Esophagus squamous epithelium (tissue), 5 donors: ENCODE measurements at regions not wholly inside any gene's neighbourhood (a gene's known extent, or its start where the extent isn't known, plus 50 kb on each side); places are given as distances from the start of the nearest gene placed in this dataset.

ENCODE experiments used
- DNase-seq: peaks from one replicate; lab custom pipeline; 2025; lab: John Stamatoyannopoulos, UW
- H3K27ac ChIP-seq, 4 donors: fragments of 200-600 bp; sonication (generic); one replicate each; pipeline ENCODE4 v1.5.1; 2016 to 2019; ENCODE audit warnings: mild to moderate bottlenecking in 1 of 4
- H3K27me3 ChIP-seq, 4 donors: fragments of 200-600 bp; sonication (generic); 1 replicate in 3 of 4; 2 replicates in 1 of 4; pipeline versions ENCODE4 v1.5.1 to v1.6.0; 2017 to 2021; ENCODE audit warnings: antibody characterized with exemption in 1 of 4
- H3K36me3 ChIP-seq, 3 donors: fragments of 200-600 bp; sonication (generic); one replicate each; pipeline ENCODE4 v1.5.1; 2016 to 2019
- H3K4me1 ChIP-seq, 3 donors: fragments of 200-600 bp; sonication (generic); one replicate each; pipeline ENCODE4 v1.5.1; 2017 to 2019
- H3K4me3 ChIP-seq, 4 donors: fragments of 200-600 bp; sonication (generic); 1 replicate in 3 of 4; 2 replicates in 1 of 4; pipeline ENCODE4 v1.5.1; 2016 to 2019; ENCODE audit warnings: mild to moderate bottlenecking in 2 of 4, moderate library complexity in 1 of 4
- H3K9me3 ChIP-seq, 3 donors: fragments of 200-600 bp; sonication (generic); one replicate each; pipeline ENCODE4 v1.5.1; 2016 to 2019
- CTCF ChIP-seq, 6 experiments: fragments of 450-650 bp in 4 of 6; fragments of 200-600 bp in 2 of 6; sonication (generic) in 2 of 6; IDR thresholded peaks; one replicate each; pipeline ENCODE4 v1.5.1; 2016 to 2019; ENCODE audit warnings: antibody characterized with exemption in 6 of 6, mild to moderate bottlenecking in 4 of 6, moderate library complexity in 4 of 6
- POLR2A ChIP-seq, 4 donors: fragments of 450-650 bp; IDR thresholded peaks; one replicate each; pipeline ENCODE4 v1.6.1; 2017; ENCODE audit warnings: antibody characterized with exemption in 4 of 4, mild to moderate bottlenecking in 4 of 4, moderate library complexity in 3 of 4
- WGBS, 2 donors: methylation state at CpG; one replicate each; pipeline ENCODE4 v1.1.5; 2018; 5-methylcytosine and 5-hydroxymethylcytosine counted together
- intact Hi-C: fragments of 100-400 bp; cut with DNase I; formaldehyde crosslinking; loops from one replicate; pipeline ENCODE4 v1.15.0; 2022
- donor health status: DM: yes; HTN: yes; CAD: no.

- H3K9me3 ChIP-seq, result no peaks in the 10 kb centered on the region
- no peaks in the 10 kb centered on the region for H3K36me3 ChIP-seq
- no peaks in the 10 kb centered on the region for H3K4me1 ChIP-seq
- H3K27ac ChIP-seq, result no peak overlapping the region
- TF ChIP-seq POLR2A (IDR thresholded peaks at IDR 0.05), result no peak
- intact Hi-C loops, result no loop called here
- no peak overlapping the region for H3K4me3 ChIP-seq
- WGBS, 2 donors, result 78 to 82% methylated on average over 5 to 7 of the region's 7 CpGs
- DNase-seq, result no peak
- no peaks in the 10 kb centered on the region for H3K27me3 ChIP-seq
These were observed 113.2 kb downstream of the HERPUD2 start for GRCh38 chr7:35581605-35582210.

GRCh38 chr7:35576031-35576573, 118.8 kb downstream of the HERPUD2 start:
- DNase-seq, result no peak
- no peak overlapping the region for H3K27ac ChIP-seq
- H3K36me3 ChIP-seq, result no peaks in the 10 kb centered on the region
- no peaks in the 10 kb centered on the region for H3K4me1 ChIP-seq
- no peaks in the 10 kb centered on the region for H3K27me3 ChIP-seq
- H3K4me3 ChIP-seq, result no peak overlapping the region
- no peaks in the 10 kb centered on the region for H3K9me3 ChIP-seq
- WGBS, 2 donors, result 55 to 69% methylated on average over 5 of the region's 5 CpGs
- intact Hi-C loops, result no loop called here
- TF ChIP-seq CTCF (IDR thresholded peaks at IDR 0.05), result no peak
- no peak for TF ChIP-seq POLR2A (IDR thresholded peaks at IDR 0.05)

- Histone ChIP-seq H3K27me3 (no peaks in the 10 kb centered on the region), H3K36me3 (no peaks in the 10 kb centered on the region), H3K27ac (no peak overlapping the region), H3K4me3 (no peak overlapping the region), H3K9me3 (no peaks in the 10 kb centered on the region), H3K4me1 (no peaks in the 10 kb centered on the region)
- 72% methylated on average over 3 of the region's 3 CpGs for WGBS, 2 donors
- TF ChIP-seq CTCF (IDR thresholded peaks at IDR 0.05) (no peak), POLR2A (IDR thresholded peaks at IDR 0.05) (no peak)
- no peak for DNase-seq
- intact Hi-C loops, result no loop called here
These were observed 123.2 kb downstream of the HERPUD2 start for GRCh38 chr7:35571611-35572240.

- WGBS, 2 donors, result 67 to 70% methylated on average over 5 of the region's 5 CpGs
- Histone ChIP-seq H3K9me3 (no peaks in the 10 kb centered on the region), H3K27me3 (no peaks in the 10 kb centered on the region), H3K4me1 (no peaks in the 10 kb centered on the region), H3K27ac (no peak overlapping the region), H3K4me3 (no peak overlapping the region), H3K36me3 (no peaks in the 10 kb centered on the region)
- TF ChIP-seq POLR2A (IDR thresholded peaks at IDR 0.05) (no peak), CTCF (IDR thresholded peaks at IDR 0.05) (no peak)
- intact Hi-C loops, result no loop called here
- no peak for DNase-seq
These were observed 124.0 kb downstream of the HERPUD2 start for GRCh38 chr7:35570937-35571336.

- Histone ChIP-seq H3K4me3 (no peak overlapping the region), H3K9me3 (no peaks in the 10 kb centered on the region), H3K27me3 (no peaks in the 10 kb centered on the region), H3K4me1 (no peaks in the 10 kb centered on the region), H3K27ac (no peak overlapping the region), H3K36me3 (no peaks in the 10 kb centered on the region)
- WGBS, 2 donors, result 39 to 42% methylated on average over 3 of the region's 3 CpGs
- TF ChIP-seq CTCF (IDR thresholded peaks at IDR 0.05) (no peak), POLR2A (IDR thresholded peaks at IDR 0.05) (no peak)
- no peak for DNase-seq
- intact Hi-C loops, result no loop called here
These were observed 129.0 kb downstream of the HERPUD2 start for GRCh38 chr7:35565927-35566326.
